ENCODE measurements at regions not wholly inside any gene's neighbourhood (a gene's known extent, or its start where the extent isn't known, plus 50 kb on each side); places are given as distances from the start of the nearest gene placed in this dataset.

GRCh38 chr13:84445776-84446175 is 563.5 kb upstream of the SLITRK1 start:
- DNase-seq (ENCODE audit: insufficient read length, low spot score) (no peak), FAIRE-seq (no peak)
- TF ChIP-seq CTCF (IDR thresholded peaks at IDR 0.05; ENCODE audit: insufficient read depth, missing control alignments) = no peak

DNA sequence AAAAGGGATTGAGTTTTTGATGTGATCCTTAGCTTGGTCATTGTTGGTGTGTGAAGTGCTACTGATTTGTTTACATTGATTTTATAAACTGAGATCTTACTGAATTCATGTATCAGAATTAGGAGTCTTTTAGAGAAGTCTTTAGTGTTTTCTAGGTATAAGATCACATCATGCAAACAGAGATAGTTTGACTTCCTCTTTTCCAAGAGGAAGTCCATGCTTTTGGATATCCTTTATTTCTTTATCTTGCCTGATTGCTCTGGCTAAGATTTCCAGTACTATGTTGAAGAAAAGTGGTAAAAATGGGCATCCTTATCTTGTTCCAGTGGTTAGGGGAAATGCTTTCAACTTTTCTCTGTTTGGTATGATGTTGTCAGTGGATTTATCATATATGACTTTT is 561.2 kb upstream of the SLITRK1 start:
- TF ChIP-seq CTCF (IDR thresholded peaks at IDR 0.05; ENCODE audit: insufficient read depth, missing control alignments) = no peak
- DNase-seq (ENCODE audit: insufficient read length, low spot score) = no peak
- FAIRE-seq = no peak

DNA sequence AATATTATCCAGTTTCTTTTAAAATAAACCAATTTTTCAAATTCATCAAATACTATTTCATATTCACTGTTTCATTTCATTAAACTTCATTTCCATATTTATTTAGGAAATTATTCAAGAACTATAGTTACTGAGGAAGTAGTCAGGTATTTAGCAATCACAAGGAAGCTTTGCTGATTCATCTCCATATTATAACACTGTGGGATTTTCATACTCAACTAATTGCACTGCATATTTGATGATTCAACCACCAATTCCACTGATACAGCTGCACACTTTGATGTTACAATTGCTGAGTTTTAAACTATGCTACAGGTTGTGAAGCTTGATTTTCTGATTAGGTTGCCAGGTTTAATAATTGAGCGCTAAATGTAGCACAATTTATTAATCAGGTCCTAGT is 556.8 kb upstream of the SLITRK1 start:
- FAIRE-seq (no peak), DNase-seq (ENCODE audit: insufficient read length, low spot score) (no peak)
- no peak for TF ChIP-seq CTCF (IDR thresholded peaks at IDR 0.05; ENCODE audit: insufficient read depth, missing control alignments)

GRCh38 chr13:84433024-84433423 is 550.8 kb upstream of the SLITRK1 start:
- FAIRE-seq (no peak), DNase-seq (ENCODE audit: insufficient read length, low spot score) (no peak)
- TF ChIP-seq CTCF (IDR thresholded peaks at IDR 0.05; ENCODE audit: insufficient read depth, missing control alignments) = no peak

DNA sequence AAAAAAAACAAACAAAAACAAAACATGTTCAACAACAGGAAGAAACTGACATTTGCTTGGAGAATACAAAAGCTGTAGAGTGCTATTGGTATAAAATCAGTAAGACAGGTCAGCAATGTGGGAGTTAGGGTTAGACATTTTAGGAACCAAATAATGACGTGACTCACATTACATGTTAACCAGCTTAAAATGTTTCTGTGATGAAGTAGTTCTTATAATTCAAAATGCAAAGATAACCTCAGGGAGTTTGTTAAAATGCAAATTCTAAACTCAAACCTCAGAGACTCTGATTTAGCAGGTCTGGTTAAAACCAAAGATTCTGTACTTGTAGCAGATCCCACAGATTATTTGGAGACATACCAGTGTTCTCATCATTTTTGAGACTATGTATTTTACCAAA is 549.4 kb upstream of the SLITRK1 start:
- no peak for TF ChIP-seq CTCF (IDR thresholded peaks at IDR 0.05; ENCODE audit: insufficient read depth, missing control alignments)
- no peak for DNase-seq (ENCODE audit: insufficient read length, low spot score)
- no peak for FAIRE-seq

GRCh38 chr13:84430446-84430845 is 548.2 kb upstream of the SLITRK1 start:
- no peak for TF ChIP-seq CTCF (IDR thresholded peaks at IDR 0.05; ENCODE audit: insufficient read depth, missing control alignments)
- peak; percentile 73 for FAIRE-seq
- no peak for DNase-seq (ENCODE audit: insufficient read length, low spot score)

DNA sequence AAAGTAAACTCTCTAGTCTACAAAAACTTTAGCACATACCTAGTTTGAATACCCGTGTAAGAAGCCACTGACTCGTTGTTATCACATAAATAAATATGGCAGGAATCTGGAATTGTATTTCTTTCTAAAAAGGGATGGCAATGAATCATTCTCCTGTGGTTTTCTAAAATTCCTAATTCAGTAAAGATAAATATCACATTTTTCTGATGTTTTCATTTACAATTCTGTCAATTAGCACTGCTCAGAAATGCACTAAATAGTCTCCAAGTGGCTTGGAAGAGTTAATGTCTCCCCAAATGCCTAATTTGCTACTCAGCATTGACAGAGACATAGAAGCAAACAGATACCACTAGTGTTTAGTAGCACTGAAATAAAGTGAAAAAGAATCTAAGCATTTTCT is 547.7 kb upstream of the SLITRK1 start:
- no peak for FAIRE-seq
- TF ChIP-seq CTCF (IDR thresholded peaks at IDR 0.05; ENCODE audit: insufficient read depth, missing control alignments) = no peak
- no peak for DNase-seq (ENCODE audit: insufficient read length, low spot score)
